ENCODE measurements at regions not wholly inside any gene's neighbourhood (a gene's known extent, or its start where the extent isn't known, plus 50 kb on each side); places are given as distances from the start of the nearest gene placed in this dataset.

DNA sequence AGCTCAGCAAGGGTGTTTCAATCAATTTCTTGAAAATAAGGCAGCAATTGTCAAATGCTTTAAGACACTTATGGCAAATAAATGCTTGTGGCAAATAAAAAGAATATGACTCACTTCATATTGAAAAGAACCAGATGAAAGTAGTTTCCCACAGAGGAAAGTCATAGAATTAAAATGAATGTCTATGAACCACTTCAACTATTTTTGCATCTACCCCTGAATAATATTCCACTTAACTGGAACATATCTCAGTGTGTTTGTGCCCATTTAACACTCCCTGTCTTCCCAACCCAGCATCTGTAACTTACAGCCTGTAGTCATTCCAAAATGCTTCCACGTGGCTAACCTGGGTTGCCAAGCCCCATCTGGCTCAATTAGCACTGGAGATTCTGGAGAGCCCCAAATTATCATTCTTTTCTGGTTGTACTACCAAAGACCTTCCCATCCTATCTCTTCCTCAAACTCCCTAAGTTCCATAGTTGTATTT lies 84.7 kb downstream of the FEM1C start:
- peak; percentile 16 for DNase-seq (ENCODE audit: low read depth)
- no peak overlapping the region for H3K4me3 ChIP-seq (ENCODE audit: low read depth, low read length)
- TF ChIP-seq CTCF (conservative IDR thresholded peaks at IDR 0.05; ENCODE audit: low read depth, low read length) = no peak

- TF ChIP-seq CTCF (conservative IDR thresholded peaks at IDR 0.05; ENCODE audit: low read depth, low read length) = no peak
Observed at GRCh38 chr5:115458416-115458815, 86.2 kb downstream of the FEM1C start.

GRCh38 chr5:115458003-115458409 lies 86.6 kb downstream of the FEM1C start:
- peak; percentile 45 for DNase-seq (ENCODE audit: low read depth)
- no peak for TF ChIP-seq CTCF (conservative IDR thresholded peaks at IDR 0.05; ENCODE audit: low read depth, low read length)
- H3K4me3 ChIP-seq (ENCODE audit: low read depth, low read length) = no peak overlapping the region

More at GRCh38 chr5:115458416-115458815, 86.2 kb downstream of the FEM1C start:
- DNase-seq (ENCODE audit: low read depth) = no peak
- H3K4me3 ChIP-seq (ENCODE audit: low read depth, low read length) = no peak overlapping the region

- DNase-seq (ENCODE audit: low read depth) = no peak
Observed at GRCh38 chr5:115457571-115457970, 87.0 kb downstream of the FEM1C start.

DNA sequence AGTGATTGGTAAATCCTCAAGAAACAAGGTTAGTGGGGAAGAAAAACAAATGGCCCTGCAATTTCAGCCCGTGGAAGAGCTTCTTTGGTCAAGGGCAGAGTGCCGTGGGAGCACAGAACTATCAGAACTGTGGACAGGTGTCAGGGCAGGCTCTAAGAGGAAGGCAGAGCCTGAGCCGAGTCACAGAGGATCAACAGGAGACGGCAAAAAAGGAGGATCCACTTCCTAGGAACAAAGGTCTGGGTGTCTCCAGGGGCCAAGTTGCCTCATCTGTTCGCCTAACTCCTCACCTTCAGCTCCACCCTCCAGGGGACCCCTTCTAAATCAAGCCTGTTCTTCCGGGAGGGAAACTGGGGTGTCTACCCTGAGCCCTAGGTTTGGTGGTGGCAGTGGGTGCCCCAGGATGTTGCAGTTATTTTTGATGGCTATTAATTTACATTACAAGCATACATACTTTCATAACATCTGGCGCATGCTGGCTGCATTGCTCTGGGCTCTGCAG lies 88.0 kb downstream of the FEM1C start:
- no peak overlapping the region for H3K4me3 ChIP-seq (ENCODE audit: low read depth, low read length)
- DNase-seq (ENCODE audit: low read depth) = no peak
- no peak for TF ChIP-seq CTCF (conservative IDR thresholded peaks at IDR 0.05; ENCODE audit: low read depth, low read length)

More at GRCh38 chr5:115457571-115457970, 87.0 kb downstream of the FEM1C start:
- no peak overlapping the region for H3K4me3 ChIP-seq (ENCODE audit: low read depth, low read length)
- no peak for TF ChIP-seq CTCF (conservative IDR thresholded peaks at IDR 0.05; ENCODE audit: low read depth, low read length)

DNA sequence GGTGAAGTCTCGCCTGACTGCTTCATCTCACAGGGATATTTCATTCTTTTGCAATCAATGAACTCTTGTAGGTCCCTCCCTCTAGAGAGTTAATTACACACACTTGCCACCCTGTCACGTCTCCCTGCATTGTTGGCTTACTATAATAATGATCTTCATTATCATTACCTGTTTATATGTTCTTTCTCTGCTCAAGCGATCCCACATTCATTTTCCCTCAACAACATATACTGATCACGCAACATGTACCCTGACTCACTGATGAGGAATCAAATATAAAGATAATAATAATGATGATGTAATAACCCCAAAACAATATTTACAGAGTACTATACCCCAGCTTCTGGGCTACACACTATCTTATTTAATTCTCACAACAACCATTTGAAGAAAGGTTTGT lies 88.5 kb downstream of the FEM1C start:
- H3K4me3 ChIP-seq (ENCODE audit: low read depth, low read length) = no peak overlapping the region
- DNase-seq (ENCODE audit: low read depth) = peak; percentile 57

More for the DNA sequence above, 88.5 kb downstream of the FEM1C start:
- no peak for TF ChIP-seq CTCF (conservative IDR thresholded peaks at IDR 0.05; ENCODE audit: low read depth, low read length)
